Natural killer cell (primary cell): ENCODE measurements at regions not wholly inside any gene's neighbourhood (a gene's known extent, or its start where the extent isn't known, plus 50 kb on each side); places are given as distances from the start of the nearest gene placed in this dataset.
"Not testable (repeated sequence)": the region's sequence is repeated elsewhere in the genome, so short reads cannot be mapped to it uniquely, and the experiment has no call there.

Source experiments
- ATAC-seq, 3 donors: fragments of 150-1000 bp in 2 of 3; fragments of 200-7000 bp in 1 of 3; cut with Tn5 transposase; 1 replicate in 1 of 3; 2 replicates in 2 of 3; pipeline ENCODE4 v1.10.0; 2021; ENCODE audit warnings: mild to moderate bottlenecking in 2 of 3, moderate library complexity in 2 of 3
- DNase-seq, 2 donors: peaks; one replicate each; pipeline versions ENCODE4 v3.0.0 to v3.0.0-alpha.2; 2013 to 2021; ENCODE audit warnings: mixed read lengths in 1 of 2
- H3K27ac ChIP-seq: one replicate; pipeline ENCODE4 v1.5.1; 2013; ENCODE audit warnings: mild to moderate bottlenecking, low read length
- H3K27me3 ChIP-seq: one replicate; pipeline ENCODE4 v1.6.1; 2013; ENCODE audit warnings: low read length; ENCODE audit not compliant: control insufficient read depth, insufficient read depth
- H3K36me3 ChIP-seq: one replicate; pipeline ENCODE4 v1.6.1; 2013; ENCODE audit warnings: low read length; ENCODE audit not compliant: control insufficient read depth, insufficient read depth
- H3K4me1 ChIP-seq: one replicate; pipeline ENCODE4 v1.6.1; 2013; ENCODE audit warnings: low read length; ENCODE audit not compliant: control insufficient read depth, insufficient read depth
- H3K4me3 ChIP-seq: one replicate; pipeline ENCODE4 v1.5.1; 2013; ENCODE audit warnings: low read length
- H3K9me3 ChIP-seq: one replicate; pipeline ENCODE4 v1.6.1; 2013; ENCODE audit warnings: low read length; ENCODE audit not compliant: control insufficient read depth, insufficient read depth
- H3K27ac Mint-ChIP-seq, 2 donors: one replicate each; pipeline ENCODE4 v1.8.0; 2022; ENCODE audit warnings: mild to moderate bottlenecking in 2 of 2, mixed read lengths in 2 of 2, moderate library complexity in 1 of 2
- H3K27me3 Mint-ChIP-seq, 2 donors: one replicate each; pipeline ENCODE4 v1.8.0; 2022; ENCODE audit warnings: low read depth in 2 of 2, mixed read lengths in 2 of 2
- H3K36me3 Mint-ChIP-seq: one replicate; pipeline ENCODE4 v1.8.0; 2022; ENCODE audit warnings: mixed read lengths
- H3K4me1 Mint-ChIP-seq, 2 donors: one replicate each; pipeline ENCODE4 v1.8.0; 2022; ENCODE audit warnings: mixed read lengths in 2 of 2
- H3K4me3 Mint-ChIP-seq: one replicate; pipeline ENCODE4 v1.8.0; 2022; ENCODE audit warnings: mild to moderate bottlenecking, moderate library complexity, mixed read lengths
- H3K9me3 Mint-ChIP-seq, 2 donors: one replicate each; pipeline ENCODE4 v1.8.0; 2022; ENCODE audit warnings: mixed read lengths in 2 of 2
- CTCF ChIP-seq: fragments of 200-600 bp; IDR thresholded peaks from one replicate; pipeline ENCODE4 v1.8.0; 2022; ENCODE audit warnings: antibody characterized with exemption
- WGBS: methylation state at CpG from one replicate; pipeline ENCODE4 v1.1.7; 2013; ENCODE audit warnings: missing lambda C conversion rate; ENCODE audit not compliant: insufficient coverage; 5-methylcytosine and 5-hydroxymethylcytosine counted together
- intact Hi-C: fragments of 100-400 bp; cut with micrococcal nuclease; formaldehyde crosslinking; loops from one replicate; pipeline ENCODE4 v1.14.2; 2022

DNA sequence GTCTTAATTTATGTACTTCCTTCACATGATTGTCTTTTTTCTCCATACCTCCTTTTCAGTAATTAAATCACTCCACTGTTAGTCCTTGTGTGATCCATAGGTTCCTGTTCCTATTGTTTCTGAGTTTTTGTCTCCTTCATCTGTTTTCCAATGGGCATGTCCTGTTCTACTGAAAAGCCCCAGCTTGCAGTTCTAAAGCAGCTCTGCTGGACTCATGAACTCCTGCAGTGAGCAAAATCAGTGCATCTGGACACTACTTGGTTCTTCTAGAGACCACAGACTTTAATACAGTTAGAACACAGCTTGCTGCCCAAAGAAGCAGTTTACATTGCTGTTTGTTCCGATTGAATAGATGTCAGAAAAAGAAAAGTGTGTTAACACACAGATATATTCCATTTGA, 593.3 kb upstream of the HS3ST5 start:
- Histone ChIP-seq H3K27me3 (no peaks in the 10 kb centered on the region), H3K4me3 (no peak overlapping the region), H3K4me1 (no peaks in the 10 kb centered on the region), H3K36me3 (no peaks in the 10 kb centered on the region), H3K9me3 (peaks cover 4% of the 10 kb centered on the region), H3K27ac (no peak overlapping the region)
- Mint-ChIP-seq H3K4me3 (no peak overlapping the region), H3K27ac (no peak overlapping the region), H3K9me3 (peaks cover 16 to 26% of the 10 kb centered on the region in 2 donors), H3K36me3 (peaks cover 16% of the 10 kb centered on the region), H3K27me3 (no peaks in the 10 kb centered on the region), H3K4me1 (no peaks in the 10 kb centered on the region)
- intact Hi-C loops = no loop called here
- 67% methylated on average over 1 of the region's 1 CpG for WGBS
- DNase-seq (no peak), ATAC-seq (no peak)
- no peak for TF ChIP-seq CTCF

GRCh38 chr6:114934079-114934478, 591.3 kb upstream of the HS3ST5 start:
- no peak for ATAC-seq
- DNase-seq = no peak
- Mint-ChIP-seq H3K27me3 (no peaks in the 10 kb centered on the region), H3K27ac (no peak overlapping the region), H3K36me3 (peaks cover 29% of the 10 kb centered on the region), H3K4me1 (no peaks in the 10 kb centered on the region), H3K4me3 (no peak overlapping the region), H3K9me3 (peaks cover 21 to 33% of the 10 kb centered on the region in 2 donors)
- Histone ChIP-seq H3K36me3 (no peaks in the 10 kb centered on the region), H3K4me3 (no peak overlapping the region), H3K4me1 (no peaks in the 10 kb centered on the region), H3K9me3 (peaks cover 4% of the 10 kb centered on the region), H3K27me3 (no peaks in the 10 kb centered on the region), H3K27ac (no peak overlapping the region)
- TF ChIP-seq CTCF = no peak
- 88% methylated on average over 1 of the region's 1 CpG for WGBS
- intact Hi-C loops = no loop called here

GRCh38 chr6:114928731-114929130, 585.9 kb upstream of the HS3ST5 start:
- ATAC-seq, H3K27me3 Mint-ChIP-seq, H3K27ac ChIP-seq, H3K27ac Mint-ChIP-seq, H3K4me1 Mint-ChIP-seq, H3K9me3 ChIP-seq, H3K4me1 ChIP-seq, H3K4me3 ChIP-seq, H3K4me3 Mint-ChIP-seq, H3K36me3 ChIP-seq, intact Hi-C loops, H3K27me3 ChIP-seq, DNase-seq: not testable (repeated sequence)
- H3K9me3 Mint-ChIP-seq = peaks cover 23 to 48% of the 10 kb centered on the region in 2 donors
- H3K36me3 Mint-ChIP-seq = peaks cover 28% of the 10 kb centered on the region
- WGBS = 80% methylated on average over 8 of the region's 8 CpGs

GRCh38 chr6:114906096-114906495, 563.3 kb upstream of the HS3ST5 start:
- no peak overlapping the region for H3K27ac ChIP-seq
- Mint-ChIP-seq H3K9me3 (peaks cover 9 to 11% of the 10 kb centered on the region in 2 donors), H3K4me1 (no peaks in the 10 kb centered on the region), H3K27ac (no peak overlapping the region), H3K4me3 (no peak overlapping the region), H3K36me3 (no peaks in the 10 kb centered on the region), H3K27me3 (no peaks in the 10 kb centered on the region)
- no peaks in the 10 kb centered on the region for H3K4me1 ChIP-seq
- H3K27me3 ChIP-seq = no peaks in the 10 kb centered on the region
- DNase-seq (no peak), ATAC-seq (no peak)
- H3K9me3 ChIP-seq = no peaks in the 10 kb centered on the region
- no peak for TF ChIP-seq CTCF
- H3K4me3 ChIP-seq = no peak overlapping the region
- no CpG with 5 or more reads among the region's 2 CpGs for WGBS
- no peaks in the 10 kb centered on the region for H3K36me3 ChIP-seq
- intact Hi-C loops = no loop called here
